Mesenchymal stem cell (in vitro differentiated cells and primary cell): ENCODE measurements at regions not wholly inside any gene's neighbourhood (a gene's known extent, or its start where the extent isn't known, plus 50 kb on each side); places are given as distances from the start of the nearest gene placed in this dataset.

Experiments
- DNase-seq: peaks from one replicate; pipeline ENCODE4 v3.0.0-alpha.2; 2013
- H2AFZ ChIP-seq: one replicate; pipeline ENCODE4 v1.6.1; 2013; ENCODE audit warnings: low read depth, mild to moderate bottlenecking, control low read depth, inconsistent platforms, low read length, moderate library complexity
- H2AK5ac ChIP-seq: 2 replicates; pipeline ENCODE4 v1.6.1; 2013; ENCODE audit warnings: low read length, moderate library complexity, mild to moderate bottlenecking, inconsistent platforms; ENCODE audit not compliant: severe bottlenecking
- H2BK120ac ChIP-seq: one replicate; pipeline ENCODE4 v1.6.1; 2013; ENCODE audit warnings: low read depth, mild to moderate bottlenecking, inconsistent platforms, low read length, moderate library complexity
- H2BK12ac ChIP-seq, 2 experiments: one replicate each; pipeline ENCODE4 v1.6.1; 2013; ENCODE audit warnings: inconsistent platforms in 2 of 2, low read length in 2 of 2, mild to moderate bottlenecking in 2 of 2, moderate library complexity in 2 of 2, control low read depth in 1 of 2
- H2BK15ac ChIP-seq: one replicate; pipeline ENCODE4 v1.6.1; 2013; ENCODE audit warnings: mild to moderate bottlenecking, low read depth, inconsistent platforms; ENCODE audit not compliant: poor library complexity, severe bottlenecking
- H2BK5ac ChIP-seq: 2 replicates; pipeline ENCODE4 v1.6.1; 2013; ENCODE audit warnings: low read depth, mild to moderate bottlenecking, low read length, control low read depth, inconsistent platforms; ENCODE audit not compliant: poor library complexity, severe bottlenecking
- H3K14ac ChIP-seq, 2 experiments: one replicate each; pipeline ENCODE4 v1.6.1; 2013; ENCODE audit warnings: inconsistent platforms in 2 of 2, low read length in 2 of 2, control low read depth in 1 of 2, mild to moderate bottlenecking in 1 of 2, moderate library complexity in 1 of 2
- H3K18ac ChIP-seq, 2 experiments: one replicate each; pipeline ENCODE4 v1.6.1; 2013; ENCODE audit warnings: inconsistent platforms in 2 of 2, low read length in 2 of 2, control low read depth in 1 of 2, low read depth in 1 of 2, mild to moderate bottlenecking in 1 of 2
- H3K23ac ChIP-seq, 2 experiments: one replicate each; pipeline ENCODE4 v1.6.1; 2013; ENCODE audit warnings: inconsistent platforms in 2 of 2, low read length in 2 of 2, mild to moderate bottlenecking in 2 of 2, moderate library complexity in 2 of 2, control low read depth in 1 of 2
- H3K27ac ChIP-seq: 2 replicates; pipeline ENCODE4 v1.5.1; 2013; ENCODE audit warnings: mild to moderate bottlenecking, moderate library complexity, low read length, control low read depth, inconsistent platforms; ENCODE audit not compliant: poor library complexity, severe bottlenecking
- H3K27me3 ChIP-seq, 2 experiments: 2 replicates each; pipeline versions ENCODE4 v1.6.1 to v1.7.0; 2013; ENCODE audit warnings: low read length in 2 of 2, mild to moderate bottlenecking in 2 of 2, moderate library complexity in 2 of 2, control low read depth in 1 of 2, inconsistent platforms in 1 of 2; ENCODE audit not compliant: control insufficient read depth in 1 of 2, insufficient read depth in 1 of 2
- H3K36me3 ChIP-seq, 2 experiments: 2 replicates each; pipeline versions ENCODE4 v1.6.1 to v1.7.0; 2013; ENCODE audit warnings: low read length in 2 of 2, control low read depth in 1 of 2, inconsistent platforms in 1 of 2, low read depth in 1 of 2, mild to moderate bottlenecking in 1 of 2; ENCODE audit not compliant: insufficient read depth in 2 of 2, control insufficient read depth in 1 of 2
- H3K4ac ChIP-seq, 2 experiments: one replicate each; pipeline ENCODE4 v1.6.1; 2013; ENCODE audit warnings: inconsistent platforms in 2 of 2, low read length in 2 of 2, mild to moderate bottlenecking in 2 of 2, moderate library complexity in 2 of 2, control low read depth in 1 of 2, low read depth in 1 of 2
- H3K4me1 ChIP-seq: 2 replicates; pipeline ENCODE4 v1.6.1; 2013; ENCODE audit warnings: low read depth, low read length, control low read depth; ENCODE audit not compliant: control insufficient read depth, insufficient read depth
- H3K4me2 ChIP-seq: 2 replicates; pipeline ENCODE4 v1.6.1; 2013; ENCODE audit warnings: low read length, mild to moderate bottlenecking, inconsistent platforms; ENCODE audit not compliant: poor library complexity, severe bottlenecking
- H3K4me3 ChIP-seq, 2 experiments: 2 replicates each; pipeline versions ENCODE4 v1.5.1 to v1.7.0; 2013; ENCODE audit warnings: low read length in 2 of 2, mild to moderate bottlenecking in 2 of 2, control low read depth in 1 of 2, low read depth in 1 of 2; ENCODE audit not compliant: insufficient read depth in 1 of 2
- H3K79me1 ChIP-seq: replicated peaks from 2 replicates; pipeline ENCODE4 v1.6.1; 2013; ENCODE audit warnings: mild to moderate bottlenecking, control low read depth, low read length, inconsistent platforms; ENCODE audit not compliant: poor library complexity, severe bottlenecking
- H3K9ac ChIP-seq: 2 replicates; pipeline ENCODE4 v1.7.0; 2013; ENCODE audit warnings: mild to moderate bottlenecking, low read length, moderate library complexity
- H3K9me3 ChIP-seq: 2 replicates; pipeline ENCODE4 v1.7.0; 2013; ENCODE audit warnings: mild to moderate bottlenecking, low read length; ENCODE audit not compliant: control insufficient read depth
- H4K8ac ChIP-seq: one replicate; pipeline ENCODE4 v1.6.1; 2013; ENCODE audit warnings: inconsistent platforms, mild to moderate bottlenecking, low read length, moderate library complexity
- H4K91ac ChIP-seq: one replicate; pipeline ENCODE4 v1.6.1; 2013; ENCODE audit warnings: mild to moderate bottlenecking, low read length, inconsistent platforms
- WGBS: methylation state at CpG from one replicate; pipeline ENCODE4 v1.1.7; 2013; ENCODE audit warnings: mixed read lengths; 5-methylcytosine and 5-hydroxymethylcytosine counted together

DNA sequence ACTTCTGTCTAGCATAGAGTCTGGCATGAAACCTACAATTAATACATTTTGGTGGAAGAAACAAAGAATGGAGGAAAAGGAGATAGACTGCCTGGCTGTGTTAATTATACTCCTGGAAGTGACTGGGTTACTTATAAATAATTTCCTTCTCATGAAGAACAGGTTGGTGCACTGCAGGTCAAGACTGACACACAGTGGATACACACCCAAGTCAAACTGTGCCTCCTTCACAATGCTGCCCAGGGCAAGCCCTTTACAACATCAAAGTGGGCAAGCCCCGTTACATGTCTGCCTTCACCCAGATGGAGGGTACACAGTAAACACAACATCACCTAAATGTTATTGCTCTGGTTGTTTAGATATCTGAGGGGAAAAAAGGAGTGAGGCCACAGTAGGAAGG, 83.7 kb upstream of the KCNA4 start:
- H2BK12ac ChIP-seq: no peak overlapping the region
- no peak overlapping the region for H4K8ac ChIP-seq
- no peak overlapping the region for H2BK120ac ChIP-seq
- H3K27me3 ChIP-seq: peaks cover 0 to 3% of the 10 kb centered on the region in 2 experiments
- H2AK5ac ChIP-seq: no peak overlapping the region
- H3K14ac ChIP-seq: no peak overlapping the region
- H4K91ac ChIP-seq: no peak overlapping the region
- no peak overlapping the region for H3K4me3 ChIP-seq
- no CpG with 5 or more reads among the region's 1 CpG for WGBS
- H3K23ac ChIP-seq: no peak overlapping the region
- no peak overlapping the region for H2BK5ac ChIP-seq
- DNase-seq: no peak
- no peak overlapping the region for H3K4ac ChIP-seq
- no peaks in the 10 kb centered on the region for H3K79me1 ChIP-seq
- peaks cover 5% of the 10 kb centered on the region for H3K9me3 ChIP-seq
- no peaks in the 10 kb centered on the region for H3K36me3 ChIP-seq
- H3K18ac ChIP-seq: no peak overlapping the region
- no peak overlapping the region for H2AFZ ChIP-seq
- no peak overlapping the region for H2BK15ac ChIP-seq
- no peaks in the 10 kb centered on the region for H3K4me1 ChIP-seq
- H3K4me2 ChIP-seq: no peak overlapping the region
- H3K9ac ChIP-seq: no peak overlapping the region
- no peak overlapping the region for H3K27ac ChIP-seq

DNA sequence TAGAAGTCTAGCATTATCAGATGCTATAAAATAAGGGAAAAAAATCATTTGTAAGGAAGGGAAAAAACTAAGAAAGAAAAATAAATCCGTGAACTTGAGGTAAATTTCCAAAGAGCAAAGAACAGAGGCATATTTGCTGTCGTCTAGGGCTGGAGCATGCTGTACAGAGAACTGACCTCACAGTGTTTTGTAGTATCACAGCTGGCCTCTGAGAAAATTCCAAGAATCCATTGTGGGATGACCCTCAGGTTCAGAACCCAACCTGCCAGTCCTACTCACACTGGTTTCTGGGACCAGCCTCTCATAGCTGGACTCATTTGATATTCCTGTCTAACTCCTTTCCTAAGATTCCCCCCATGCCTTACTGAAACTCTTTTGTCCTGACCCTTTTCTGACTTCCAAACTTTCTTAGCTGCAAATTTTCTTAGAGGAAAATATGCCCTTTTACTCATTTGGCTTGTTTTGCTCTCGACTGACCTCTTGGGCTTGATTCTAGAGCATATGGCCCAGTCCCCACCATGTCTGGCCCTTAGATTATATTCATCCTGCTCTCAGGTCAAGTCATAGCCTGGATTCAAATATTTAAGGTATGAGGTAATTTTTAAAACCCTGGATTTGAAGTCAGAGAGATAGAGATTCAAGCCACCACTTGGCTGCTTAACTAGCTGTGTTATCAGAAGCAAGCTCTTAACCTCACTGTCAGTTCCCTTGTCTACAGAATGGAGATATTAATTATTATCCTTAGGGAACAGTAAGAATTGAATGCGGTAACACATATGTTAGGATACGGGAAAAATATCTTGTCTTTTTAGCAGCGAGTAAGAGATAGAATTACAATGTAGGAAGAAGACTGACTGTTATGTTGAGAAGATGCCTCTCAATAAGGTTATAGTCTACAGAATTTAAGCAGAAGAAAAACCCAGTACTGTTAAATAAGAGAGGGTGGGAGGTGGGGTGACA, 89.7 kb upstream of the KCNA4 start:
- no peaks in the 10 kb centered on the region for H3K4me1 ChIP-seq
- DNase-seq: no peak
- H3K4ac ChIP-seq: no peak overlapping the region
- H3K27ac ChIP-seq: no peak overlapping the region
- H3K4me2 ChIP-seq: no peak overlapping the region
- H3K23ac ChIP-seq: no peak overlapping the region
- no peak overlapping the region for H3K18ac ChIP-seq
- no peak overlapping the region for H2AFZ ChIP-seq
- H3K9ac ChIP-seq: no peak overlapping the region
- H2BK15ac ChIP-seq: no peak overlapping the region
- H3K14ac ChIP-seq: no peak overlapping the region
- H3K4me3 ChIP-seq: no peak overlapping the region
- H3K79me1 ChIP-seq: no peaks in the 10 kb centered on the region
- no peaks in the 10 kb centered on the region for H3K27me3 ChIP-seq
- 49% methylated on average over 6 of the region's 6 CpGs for WGBS
- peaks cover 5% of the 10 kb centered on the region for H3K9me3 ChIP-seq
- no peak overlapping the region for H2BK5ac ChIP-seq
- H4K8ac ChIP-seq: no peak overlapping the region
- H2BK12ac ChIP-seq: no peak overlapping the region
- no peak overlapping the region for H4K91ac ChIP-seq
- no peak overlapping the region for H2BK120ac ChIP-seq
- H2AK5ac ChIP-seq: no peak overlapping the region
- no peaks in the 10 kb centered on the region for H3K36me3 ChIP-seq

DNA sequence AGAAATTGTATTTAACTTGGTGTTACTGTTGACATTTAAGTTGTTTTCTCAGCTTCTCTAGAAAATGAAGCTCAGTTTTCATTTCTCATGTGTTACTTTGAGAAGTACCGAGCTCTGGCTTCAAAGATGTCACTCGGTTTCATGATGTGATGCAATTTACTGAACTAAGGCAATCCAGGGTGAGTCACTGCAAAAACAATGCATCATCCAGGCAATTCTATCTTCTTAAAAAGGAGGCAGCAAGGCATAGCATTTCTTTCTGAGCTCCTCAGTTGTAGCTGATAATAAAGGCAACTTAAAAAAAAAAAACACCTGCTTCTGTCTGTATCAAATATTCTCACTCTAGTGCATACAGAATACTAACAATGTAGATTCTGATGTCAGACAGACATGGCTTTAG, 91.1 kb upstream of the KCNA4 start:
- H2BK120ac ChIP-seq: no peak overlapping the region
- H3K23ac ChIP-seq: no peak overlapping the region
- H4K91ac ChIP-seq: no peak overlapping the region
- no peaks in the 10 kb centered on the region for H3K36me3 ChIP-seq
- H2BK15ac ChIP-seq: no peak overlapping the region
- H3K27ac ChIP-seq: no peak overlapping the region
- no peak overlapping the region for H3K4me3 ChIP-seq
- no peaks in the 10 kb centered on the region for H3K9me3 ChIP-seq
- H3K9ac ChIP-seq: no peak overlapping the region
- no peak overlapping the region for H2BK5ac ChIP-seq
- H2BK12ac ChIP-seq: no peak overlapping the region
- no peak overlapping the region for H3K4ac ChIP-seq
- H2AFZ ChIP-seq: no peak overlapping the region
- no peaks in the 10 kb centered on the region for H3K27me3 ChIP-seq
- H3K18ac ChIP-seq: no peak overlapping the region
- H3K14ac ChIP-seq: no peak overlapping the region
- no peak overlapping the region for H4K8ac ChIP-seq
- no peak for DNase-seq
- no peak overlapping the region for H3K4me2 ChIP-seq
- H3K79me1 ChIP-seq: no peaks in the 10 kb centered on the region
- H3K4me1 ChIP-seq: no peaks in the 10 kb centered on the region
- H2AK5ac ChIP-seq: no peak overlapping the region
- WGBS: 60% methylated on average over 2 of the region's 2 CpGs

DNA sequence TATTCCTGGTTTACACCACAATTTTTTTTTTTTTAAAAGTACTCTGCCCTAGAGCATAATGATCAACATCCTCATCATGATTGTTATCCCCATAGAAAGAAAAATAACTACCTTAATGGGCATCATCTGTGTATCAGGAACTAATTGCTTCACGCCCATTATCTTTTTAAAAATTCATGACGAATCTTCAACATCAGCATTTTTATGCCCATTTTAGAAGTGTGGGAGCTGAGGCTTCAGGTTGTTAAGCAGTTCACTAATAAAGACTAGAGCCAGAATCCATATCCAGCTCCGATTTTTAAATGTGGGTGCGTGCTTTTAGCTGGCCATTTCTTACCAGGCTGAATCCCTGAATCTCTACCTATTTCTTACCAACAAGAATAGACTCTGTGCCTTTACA, 92.9 kb upstream of the KCNA4 start:
- Histone ChIP-seq H2AK5ac (no peak overlapping the region), H3K79me1 (no peaks in the 10 kb centered on the region), H3K14ac (no peak overlapping the region), H3K36me3 (no peaks in the 10 kb centered on the region), H3K23ac (no peak overlapping the region), H4K8ac (no peak overlapping the region), H4K91ac (no peak overlapping the region), H3K27ac (no peak overlapping the region), H3K4me1 (no peaks in the 10 kb centered on the region), H2BK120ac (no peak overlapping the region), H2BK12ac (no peak overlapping the region), H2BK5ac (peak overlapping the region; percentile 57), H3K4ac (no peak overlapping the region), H2BK15ac (no peak overlapping the region), H3K27me3 (no peaks in the 10 kb centered on the region), H3K4me3 (no peak overlapping the region), H2AFZ (no peak overlapping the region), H3K9ac (no peak overlapping the region), H3K9me3 (no peaks in the 10 kb centered on the region), H3K4me2 (no peak overlapping the region), H3K18ac (no peak overlapping the region)
- DNase-seq: no peak
- 83% methylated on average over 4 of the region's 4 CpGs for WGBS
